Stomach (tissue), 8 donors: ENCODE measurements at regions not wholly inside any gene's neighbourhood (a gene's known extent, or its start where the extent isn't known, plus 50 kb on each side); places are given as distances from the start of the nearest gene placed in this dataset.

Source experiments
- DNase-seq, 2 donors: peaks; one replicate each; pipeline versions ENCODE4 v3.0.0 to v3.0.0-alpha.2; 2013 to 2019
- H3K27ac ChIP-seq, 5 donors: fragments of 200-600 bp in 4 of 5; sonication (generic) in 4 of 5; one replicate each; pipeline ENCODE4 v1.5.1; 2013 to 2019; ENCODE audit warnings: mild to moderate bottlenecking in 1 of 5, moderate library complexity in 1 of 5
- H3K27me3 ChIP-seq, 3 donors: fragments of 200-600 bp; sonication (generic); one replicate each; pipeline ENCODE4 v1.5.1; 2017 to 2019; ENCODE audit warnings: mixed run types in 1 of 3
- H3K36me3 ChIP-seq, 4 donors: fragments of 200-600 bp; sonication (generic); 1 replicate in 3 of 4; 2 replicates in 1 of 4; pipeline ENCODE4 v1.5.1; 2016 to 2019
- H3K4me1 ChIP-seq, 4 donors: fragments of 200-600 bp; sonication (generic); one replicate each; pipeline ENCODE4 v1.5.1; 2016 to 2019
- H3K4me3 ChIP-seq, 4 donors: fragments of 200-600 bp; sonication (generic) in 3 of 4; one replicate each; pipeline ENCODE4 v1.5.1; 2016 to 2019; ENCODE audit warnings: mild to moderate bottlenecking in 1 of 4
- H3K9me3 ChIP-seq, 4 donors: fragments of 200-600 bp; sonication (generic); one replicate each; pipeline ENCODE4 v1.5.1; 2016 to 2019
- EP300 ChIP-seq: sonication (generic); formaldehyde crosslinking; IDR thresholded peaks from one replicate; pipeline ENCODE4 v1.6.1; 2017; ENCODE audit warnings: antibody characterized with exemption
- POLR2A ChIP-seq, 4 donors: fragments of 450-650 bp; IDR thresholded peaks; one replicate each; pipeline ENCODE4 v1.6.1; 2016; ENCODE audit warnings: antibody characterized with exemption in 4 of 4, control low read depth in 2 of 4, mild to moderate bottlenecking in 1 of 4, moderate library complexity in 1 of 4
- POLR2AphosphoS5 ChIP-seq, 3 donors: sonication (generic); formaldehyde crosslinking; IDR thresholded peaks; one replicate each; pipeline ENCODE4 v1.6.1; 2016; ENCODE audit warnings: antibody characterized with exemption in 3 of 3
- WGBS, 5 donors: extraction: QIAGEN DNeasy Blood & Tissue Kit in 3 of 5; methylation state at CpG; one replicate each; pipeline versions ENCODE4 v1.1.5 to v1.1.7; 2013 to 2018; 5-methylcytosine and 5-hydroxymethylcytosine counted together
- intact Hi-C: fragments of 100-400 bp; cut with DNase I; formaldehyde crosslinking; loops from one replicate; pipeline ENCODE4 v1.15.1; 2023; ENCODE audit warnings: low total_unique reads
- TF ChIP-seq, protein P1 (sequence below), 7 experiments: fragments of 450-650 bp in 4 of 7; fragments of 200-600 bp in 3 of 7; sonication (generic) in 3 of 7; IDR thresholded peaks; one replicate each; pipeline ENCODE4 v1.5.1; 2016 to 2019; ENCODE audit warnings: antibody characterized with exemption in 7 of 7, control low read depth in 2 of 7, mild to moderate bottlenecking in 1 of 7
- donor health status: healthy with polysubstance abuse.
- donor health status: Bipolar disorder and iron deficiency.
- donor health status: healthy.

DNA sequence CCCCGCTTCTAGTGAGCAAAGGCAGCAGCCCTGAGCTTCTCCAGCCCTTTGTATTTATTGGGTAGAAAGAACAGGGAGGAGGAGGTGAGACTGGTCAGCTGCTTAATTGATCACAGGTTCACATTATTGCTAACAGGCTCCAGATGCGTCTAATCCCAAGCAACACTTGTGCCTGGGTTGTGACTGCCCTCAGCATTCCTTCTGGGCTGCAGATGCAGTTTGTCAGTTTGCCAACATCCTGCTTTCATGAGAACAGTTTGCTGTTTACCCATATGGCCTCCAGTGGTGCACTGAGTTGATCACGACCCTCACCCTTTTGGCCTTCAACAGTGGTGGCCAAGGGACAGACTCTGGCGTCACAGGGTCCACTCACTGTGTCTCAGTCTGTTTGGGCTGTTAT, 159.5 kb upstream of the ZNF516 start:
- WGBS, 5 donors, result 62 to 73% (median 66%) methylated on average over 4 of the region's 4 CpGs
- Histone ChIP-seq H3K36me3 (no peaks in the 10 kb centered on the region), H3K4me3 (no peak overlapping the region), H3K4me1 (no peaks in the 10 kb centered on the region), H3K9me3 (no peaks in the 10 kb centered on the region), H3K27me3 (peaks cover 0 to 42% (median 0%) of the 10 kb centered on the region in 3 donors), H3K27ac (no peak overlapping the region)
- no peak for DNase-seq
- intact Hi-C loops, result no loop called here
- TF ChIP-seq POLR2A (IDR thresholded peaks at IDR 0.05), result no peak
- no peak for TF ChIP-seq POLR2AphosphoS5 (IDR thresholded peaks at IDR 0.05)
- TF ChIP-seq, protein P1, sequence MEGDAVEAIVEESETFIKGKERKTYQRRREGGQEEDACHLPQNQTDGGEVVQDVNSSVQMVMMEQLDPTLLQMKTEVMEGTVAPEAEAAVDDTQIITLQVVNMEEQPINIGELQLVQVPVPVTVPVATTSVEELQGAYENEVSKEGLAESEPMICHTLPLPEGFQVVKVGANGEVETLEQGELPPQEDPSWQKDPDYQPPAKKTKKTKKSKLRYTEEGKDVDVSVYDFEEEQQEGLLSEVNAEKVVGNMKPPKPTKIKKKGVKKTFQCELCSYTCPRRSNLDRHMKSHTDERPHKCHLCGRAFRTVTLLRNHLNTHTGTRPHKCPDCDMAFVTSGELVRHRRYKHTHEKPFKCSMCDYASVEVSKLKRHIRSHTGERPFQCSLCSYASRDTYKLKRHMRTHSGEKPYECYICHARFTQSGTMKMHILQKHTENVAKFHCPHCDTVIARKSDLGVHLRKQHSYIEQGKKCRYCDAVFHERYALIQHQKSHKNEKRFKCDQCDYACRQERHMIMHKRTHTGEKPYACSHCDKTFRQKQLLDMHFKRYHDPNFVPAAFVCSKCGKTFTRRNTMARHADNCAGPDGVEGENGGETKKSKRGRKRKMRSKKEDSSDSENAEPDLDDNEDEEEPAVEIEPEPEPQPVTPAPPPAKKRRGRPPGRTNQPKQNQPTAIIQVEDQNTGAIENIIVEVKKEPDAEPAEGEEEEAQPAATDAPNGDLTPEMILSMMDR (IDR thresholded peaks at IDR 0.05), result no peak
- no peak for TF ChIP-seq EP300

DNA sequence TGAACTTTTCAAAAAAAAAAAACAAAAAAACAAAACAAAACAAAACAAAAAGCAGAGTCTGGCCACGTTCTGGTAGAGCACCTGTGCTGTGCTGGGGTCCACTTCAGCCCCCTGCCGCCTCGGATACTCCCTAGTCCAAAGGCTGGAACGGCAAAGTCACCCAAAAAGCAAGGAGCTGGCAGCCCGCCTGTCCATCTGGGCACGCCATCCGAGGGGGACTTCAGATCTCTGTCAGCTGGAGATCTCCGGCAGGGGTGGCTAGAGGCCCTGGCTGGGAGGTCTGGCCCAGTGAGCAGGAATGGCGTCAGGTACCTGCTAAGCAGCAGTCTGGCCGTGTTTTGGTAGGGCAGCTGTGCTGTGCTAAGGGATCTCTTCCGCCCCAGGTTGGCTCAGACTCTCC, 152.3 kb upstream of the ZNF516 start:
- WGBS, 5 donors, result 63 to 86% (median 80%) methylated on average over 5 to 11 of the region's 11 CpGs
- Histone ChIP-seq H3K36me3 (no peaks in the 10 kb centered on the region), H3K4me1 (no peaks in the 10 kb centered on the region), H3K9me3 (no peaks in the 10 kb centered on the region), H3K27ac (no peak overlapping the region), H3K4me3 (no peak overlapping the region), H3K27me3 (peaks cover 0 to 12% (median 0%) of the 10 kb centered on the region in 3 donors)
- DNase-seq, result no peak
- TF ChIP-seq EP300 (no peak), POLR2AphosphoS5 (IDR thresholded peaks at IDR 0.05) (no peak), POLR2A (IDR thresholded peaks at IDR 0.05) (no peak)
- TF ChIP-seq, protein P1 (IDR thresholded peaks at IDR 0.05), result no peak
- intact Hi-C loops, result no loop called here

DNA sequence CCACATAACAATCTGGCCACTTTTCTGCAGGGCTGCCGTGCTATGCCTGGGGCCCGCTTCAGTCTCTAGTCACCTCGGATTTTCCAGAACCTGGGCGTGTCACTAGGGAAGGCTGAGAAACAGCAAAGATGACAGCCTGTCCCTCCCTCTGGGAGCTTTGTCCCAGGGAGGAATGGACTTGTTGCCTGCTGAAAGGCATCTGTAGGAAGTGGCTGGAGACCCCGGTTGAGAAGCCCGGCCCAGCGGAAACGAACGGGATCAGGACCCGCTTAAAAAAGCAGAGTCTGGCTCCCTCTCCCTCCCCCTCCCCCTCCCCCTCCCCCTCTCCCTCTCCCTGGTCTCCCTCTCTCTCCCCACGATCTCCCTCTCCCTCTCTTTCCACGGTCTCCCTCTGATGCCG, 149.5 kb upstream of the ZNF516 start:
- DNase-seq, result no peak
- TF ChIP-seq EP300 (no peak), POLR2A (IDR thresholded peaks at IDR 0.05) (no peak), POLR2AphosphoS5 (IDR thresholded peaks at IDR 0.05) (no peak)
- TF ChIP-seq, protein P1 (IDR thresholded peaks at IDR 0.05), result no peak
- no peak overlapping the region for H3K4me3 ChIP-seq
- no peak overlapping the region for H3K27ac ChIP-seq
- no peaks in the 10 kb centered on the region for H3K4me1 ChIP-seq
- intact Hi-C loops, result no loop called here
- 86 to 96% (median 90%) methylated on average over 10 to 13 of the region's 13 CpGs for WGBS, 5 donors
- no peaks in the 10 kb centered on the region for H3K9me3 ChIP-seq
- no peaks in the 10 kb centered on the region for H3K27me3 ChIP-seq
- no peaks in the 10 kb centered on the region for H3K36me3 ChIP-seq

DNA sequence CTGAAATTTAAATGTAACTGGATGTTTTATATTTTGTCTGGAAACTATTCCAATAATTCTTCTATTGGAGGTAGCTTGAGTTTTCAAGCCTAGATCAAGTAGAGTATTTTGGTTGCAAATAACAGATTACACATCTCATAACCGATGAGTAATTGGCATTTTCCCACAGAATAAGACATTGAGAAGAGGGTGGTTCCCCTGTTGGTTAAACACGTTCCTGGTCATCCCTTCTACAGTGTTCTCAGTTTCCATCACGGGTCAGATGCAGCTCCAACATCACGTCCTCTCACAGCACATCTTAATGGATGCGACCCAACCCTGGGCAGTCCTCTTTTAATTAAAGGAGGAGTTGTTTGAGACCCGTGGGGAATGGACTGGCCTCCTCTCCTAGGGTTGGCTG, 149.0 kb upstream of the ZNF516 start:
- H3K27me3 ChIP-seq, result no peaks in the 10 kb centered on the region
- TF ChIP-seq POLR2AphosphoS5 (IDR thresholded peaks at IDR 0.05) (no peak), EP300 (no peak), POLR2A (IDR thresholded peaks at IDR 0.05) (no peak)
- TF ChIP-seq, protein P1 (IDR thresholded peaks at IDR 0.05), result no peak
- no peak overlapping the region for H3K27ac ChIP-seq
- H3K4me1 ChIP-seq, result no peaks in the 10 kb centered on the region
- H3K36me3 ChIP-seq, result no peaks in the 10 kb centered on the region
- no peak for DNase-seq
- 77 to 84% (median 78%) methylated on average over 6 of the region's 6 CpGs for WGBS, 5 donors
- H3K4me3 ChIP-seq, result no peak overlapping the region
- intact Hi-C loops, result no loop called here
- no peaks in the 10 kb centered on the region for H3K9me3 ChIP-seq
